ENCODE measurements at regions not wholly inside any gene's neighbourhood (a gene's known extent, or its start where the extent isn't known, plus 50 kb on each side); places are given as distances from the start of the nearest gene placed in this dataset.

DNA sequence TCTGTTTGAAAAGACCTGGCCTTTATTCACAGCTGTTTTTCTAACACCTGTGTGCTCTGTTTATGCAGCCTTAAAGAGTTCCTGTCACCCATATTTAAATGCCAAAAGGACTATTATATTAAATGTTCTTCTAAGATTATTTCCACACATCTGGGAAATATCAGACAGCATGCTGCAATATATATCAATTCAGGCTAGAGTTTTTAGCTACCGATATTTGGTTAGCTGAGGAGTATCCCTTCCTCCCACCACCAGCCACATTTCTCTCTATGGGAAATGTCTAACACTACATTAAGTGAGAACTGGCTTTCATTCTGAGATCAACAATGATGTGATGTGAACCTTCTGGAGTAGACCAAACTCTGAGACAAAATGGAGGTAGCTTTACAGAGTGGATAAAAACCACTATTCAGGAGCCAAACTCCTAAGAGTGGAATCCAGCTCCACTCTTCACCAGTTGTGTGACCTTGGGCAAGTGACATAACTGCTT, 509.2 kb downstream of the ZNF608 start (continued):
- TF ChIP-seq, protein P1, sequence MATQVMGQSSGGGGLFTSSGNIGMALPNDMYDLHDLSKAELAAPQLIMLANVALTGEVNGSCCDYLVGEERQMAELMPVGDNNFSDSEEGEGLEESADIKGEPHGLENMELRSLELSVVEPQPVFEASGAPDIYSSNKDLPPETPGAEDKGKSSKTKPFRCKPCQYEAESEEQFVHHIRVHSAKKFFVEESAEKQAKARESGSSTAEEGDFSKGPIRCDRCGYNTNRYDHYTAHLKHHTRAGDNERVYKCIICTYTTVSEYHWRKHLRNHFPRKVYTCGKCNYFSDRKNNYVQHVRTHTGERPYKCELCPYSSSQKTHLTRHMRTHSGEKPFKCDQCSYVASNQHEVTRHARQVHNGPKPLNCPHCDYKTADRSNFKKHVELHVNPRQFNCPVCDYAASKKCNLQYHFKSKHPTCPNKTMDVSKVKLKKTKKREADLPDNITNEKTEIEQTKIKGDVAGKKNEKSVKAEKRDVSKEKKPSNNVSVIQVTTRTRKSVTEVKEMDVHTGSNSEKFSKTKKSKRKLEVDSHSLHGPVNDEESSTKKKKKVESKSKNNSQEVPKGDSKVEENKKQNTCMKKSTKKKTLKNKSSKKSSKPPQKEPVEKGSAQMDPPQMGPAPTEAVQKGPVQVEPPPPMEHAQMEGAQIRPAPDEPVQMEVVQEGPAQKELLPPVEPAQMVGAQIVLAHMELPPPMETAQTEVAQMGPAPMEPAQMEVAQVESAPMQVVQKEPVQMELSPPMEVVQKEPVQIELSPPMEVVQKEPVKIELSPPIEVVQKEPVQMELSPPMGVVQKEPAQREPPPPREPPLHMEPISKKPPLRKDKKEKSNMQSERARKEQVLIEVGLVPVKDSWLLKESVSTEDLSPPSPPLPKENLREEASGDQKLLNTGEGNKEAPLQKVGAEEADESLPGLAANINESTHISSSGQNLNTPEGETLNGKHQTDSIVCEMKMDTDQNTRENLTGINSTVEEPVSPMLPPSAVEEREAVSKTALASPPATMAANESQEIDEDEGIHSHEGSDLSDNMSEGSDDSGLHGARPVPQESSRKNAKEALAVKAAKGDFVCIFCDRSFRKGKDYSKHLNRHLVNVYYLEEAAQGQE (IDR thresholded peaks at IDR 0.05; ENCODE audit: low read depth): no peak
- TF ChIP-seq CEBPB (IDR thresholded peaks at IDR 0.05; ENCODE audit: low read depth): no peak

DNA sequence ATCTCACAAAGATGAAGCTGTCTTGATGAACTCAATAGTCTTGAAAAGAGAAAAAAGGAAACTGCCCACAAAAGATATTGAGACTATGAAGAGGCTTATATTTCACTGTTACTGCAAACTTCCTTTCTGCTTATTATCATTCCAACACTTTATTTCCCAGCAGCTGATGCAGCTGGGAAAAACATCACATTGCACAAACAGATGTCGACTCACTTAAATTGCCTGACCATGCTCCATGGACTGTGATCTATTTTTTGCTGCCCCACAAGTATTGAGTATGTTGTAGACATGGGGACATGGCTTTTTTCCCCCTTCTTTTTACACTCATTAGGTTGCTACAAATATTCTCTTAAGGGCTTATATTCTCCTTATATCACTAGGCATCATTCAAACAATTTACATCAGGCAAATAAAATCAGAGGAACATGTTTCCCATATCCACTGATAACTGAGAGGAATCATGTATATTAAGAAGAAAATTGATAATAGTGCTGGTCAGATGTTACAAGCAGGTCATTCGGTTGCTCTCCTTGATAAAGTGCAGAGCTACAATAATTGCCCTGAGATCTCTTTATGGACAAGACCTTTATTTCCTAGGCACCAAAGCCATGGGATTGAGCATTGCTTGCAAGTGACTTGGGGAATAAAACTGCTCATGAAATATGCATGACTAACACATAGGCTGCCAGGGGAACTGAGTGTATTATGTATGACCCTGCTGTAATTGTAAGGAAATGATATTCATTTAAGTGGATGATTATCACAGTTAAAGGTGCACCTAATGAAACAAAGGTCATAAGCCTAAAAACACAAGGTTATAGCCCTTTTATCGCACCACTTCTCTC, 509.9 kb downstream of the ZNF608 start:
- Histone ChIP-seq H4K20me1 (ENCODE audit: insufficient read depth) (no peaks in the 10 kb centered on the region), H3K9me2 (ENCODE audit: insufficient read depth) (no peaks in the 10 kb centered on the region), H3K27me3 (ENCODE audit: insufficient read depth, low read length) (no peaks in the 10 kb centered on the region), H3K27ac (ENCODE audit: low read depth, low read length) (no peak overlapping the region), H3K9ac (ENCODE audit: low read length) (no peak overlapping the region), H3K4me3 (replicated peaks in 1 of 2; ENCODE audit: low read depth in 1 of 2, low read length in 2 of 2) (no peak overlapping the region), H3K9me3 (ENCODE audit: control insufficient read depth in 1 of 2, insufficient read depth in 1 of 2, low read depth in 1 of 2, low read length in 2 of 2) (no peaks in the 10 kb centered on the region), H3K4me1 (ENCODE audit: control insufficient read depth in 1 of 2, insufficient read depth in 2 of 2, low read length in 2 of 2) (no peaks in the 10 kb centered on the region), H3K79me2 (ENCODE audit: insufficient read depth, low read length) (no peaks in the 10 kb centered on the region), H3K4me2 (ENCODE audit: low read length) (no peak overlapping the region), H3K36me3 (ENCODE audit: control insufficient read depth in 1 of 2, insufficient read depth in 2 of 2, low read length in 2 of 2) (no peaks in the 10 kb centered on the region), H2AFZ (ENCODE audit: low read depth, low read length, poor library complexity, severe bottlenecking) (no peak overlapping the region)
- BruUV-seq (replicated peaks): no TSS peak
- TF ChIP-seq EGR1 (IDR thresholded peaks at IDR 0.05; ENCODE audit: low read depth): no peak
- TF ChIP-seq ZNF274 (IDR thresholded peaks at IDR 0.05; ENCODE audit: low read depth, low read length): no peak
- TF ChIP-seq CEBPB (IDR thresholded peaks at IDR 0.05; ENCODE audit: low read depth): no peak
- TF ChIP-seq ELF1 (IDR thresholded peaks at IDR 0.05; ENCODE audit: borderline replicate concordance, low read depth): no peak
- no peak for TF ChIP-seq CBX3 (IDR thresholded peaks at IDR 0.05; ENCODE audit: low read depth)
- CTCF ChIA-PET: no interaction called here
- RAD21 ChIA-PET (ENCODE audit: low non-redundant PET in 1 of 2, low total read pairs in 2 of 2, uncharacterized antibody in 2 of 2, unreplicated experiment in 2 of 2): no interaction called here
- intact Hi-C loops (cut with micrococcal nuclease): no loop called here
- ATAC-seq (no peak), DNase-seq (ENCODE audit: low read depth, low spot score) (no peak)
- POLR2A ChIA-PET: interaction anchor here (1.3 kb wide), 1 partner anchor 11 kb away, joined by 3 read pairs; no protein-coding TSS in a partner anchor

Measured in HCT116 (cell line).